ENCODE measurements at regions not wholly inside any gene's neighbourhood (a gene's known extent, or its start where the extent isn't known, plus 50 kb on each side); places are given as distances from the start of the nearest gene placed in this dataset.

GRCh38 chr16:86088287-86088686, 189.3 kb downstream of the IRF8 start:
- Histone ChIP-seq H3K27ac (ENCODE audit: low read depth in 1 of 2, low read length in 2 of 2) (no peak overlapping the region), H3K36me3 (replicated peaks in 1 of 2; ENCODE audit: control insufficient read depth in 1 of 2, insufficient read depth in 2 of 2, low read length in 2 of 2) (no peaks in the 10 kb centered on the region), H3K27me3 (ENCODE audit: control insufficient read depth in 2 of 2, insufficient read depth in 2 of 2, low read length in 2 of 2) (no peaks in the 10 kb centered on the region), H2AFZ (ENCODE audit: insufficient read depth, low read depth, low read length, poor library complexity, severe bottlenecking) (no peak overlapping the region), H3K79me2 (ENCODE audit: insufficient read depth, low read length) (no peaks in the 10 kb centered on the region), H4K20me1 (ENCODE audit: insufficient read depth, low read length) (no peaks in the 10 kb centered on the region), H3K9ac (ENCODE audit: insufficient read depth, low read length, poor library complexity, severe bottlenecking) (no peak overlapping the region), H3K4me3 (replicated peaks in 1 of 3; ENCODE audit: low read depth in 2 of 3, low read length in 3 of 3) (no peak overlapping the region), H3K4me1 (ENCODE audit: control insufficient read depth in 1 of 2, insufficient read depth in 2 of 2, low read length in 2 of 2) (peaks cover 3 to 9% of the 10 kb centered on the region in 2 donors), H3K4me2 (replicated peaks; ENCODE audit: extremely low read depth, low read length, poor library complexity, severe bottlenecking) (no peak overlapping the region), H3K9me3 (replicated peaks in 1 of 2; ENCODE audit: control insufficient read depth in 1 of 2, insufficient read depth in 1 of 2, low read length in 2 of 2) (no peaks in the 10 kb centered on the region)
- 97% methylated on average over 4 of the region's 5 CpGs for WGBS (ENCODE audit: insufficient coverage)
- Mint-ChIP-seq H3K27me3 (ENCODE audit: low read depth in 3 of 3) (peaks cover 2 to 13% (median 6%) of the 10 kb centered on the region in 3 donors), H3K27ac (no peak overlapping the region), H3K4me3 (no peak overlapping the region), H3K9me3 (no peaks in the 10 kb centered on the region), H3K36me3 (no peaks in the 10 kb centered on the region), H3K4me1 (peaks cover 11% of the 10 kb centered on the region)
- intact Hi-C loops (cut with micrococcal nuclease) = no loop called here
- TF ChIP-seq CTCF (IDR thresholded peaks at IDR 0.05) = no peak
- no peak for DNase-seq

GRCh38 chr16:86088816-86089215, 189.9 kb downstream of the IRF8 start:
- no peak overlapping the region for H3K9ac ChIP-seq (ENCODE audit: insufficient read depth, low read length, poor library complexity, severe bottlenecking)
- no peaks in the 10 kb centered on the region for H3K79me2 ChIP-seq (ENCODE audit: insufficient read depth, low read length)
- TF ChIP-seq CTCF (IDR thresholded peaks at IDR 0.05) = no peak
- no peak overlapping the region for H3K27ac ChIP-seq (ENCODE audit: low read depth in 1 of 2, low read length in 2 of 2)
- H3K4me3 ChIP-seq (replicated peaks in 1 of 3; ENCODE audit: low read depth in 2 of 3, low read length in 3 of 3) = no peak overlapping the region
- 97% methylated on average over 9 of the region's 9 CpGs for WGBS (ENCODE audit: insufficient coverage)
- H2AFZ ChIP-seq (ENCODE audit: insufficient read depth, low read depth, low read length, poor library complexity, severe bottlenecking) = no peak overlapping the region
- H3K4me1 ChIP-seq (ENCODE audit: control insufficient read depth in 1 of 2, insufficient read depth in 2 of 2, low read length in 2 of 2) = peaks cover 3 to 9% of the 10 kb centered on the region in 2 donors
- Mint-ChIP-seq H3K36me3 (no peaks in the 10 kb centered on the region), H3K27ac (no peak overlapping the region), H3K9me3 (no peaks in the 10 kb centered on the region), H3K4me3 (no peak overlapping the region), H3K4me1 (peaks cover 11% of the 10 kb centered on the region), H3K27me3 (ENCODE audit: low read depth in 3 of 3) (peaks cover 2 to 8% (median 4%) of the 10 kb centered on the region in 3 donors)
- DNase-seq = no peak
- intact Hi-C loops (cut with micrococcal nuclease) = no loop called here
- H3K9me3 ChIP-seq (replicated peaks in 1 of 2; ENCODE audit: control insufficient read depth in 1 of 2, insufficient read depth in 1 of 2, low read length in 2 of 2) = no peaks in the 10 kb centered on the region
- H4K20me1 ChIP-seq (ENCODE audit: insufficient read depth, low read length) = no peaks in the 10 kb centered on the region
- H3K4me2 ChIP-seq (replicated peaks; ENCODE audit: extremely low read depth, low read length, poor library complexity, severe bottlenecking) = no peak overlapping the region
- no peaks in the 10 kb centered on the region for H3K27me3 ChIP-seq (ENCODE audit: control insufficient read depth in 2 of 2, insufficient read depth in 2 of 2, low read length in 2 of 2)
- H3K36me3 ChIP-seq (replicated peaks in 1 of 2; ENCODE audit: control insufficient read depth in 1 of 2, insufficient read depth in 2 of 2, low read length in 2 of 2) = no peaks in the 10 kb centered on the region
